Activated CD8-positive, alpha-beta memory T cell treated with anti-CD3 and anti-CD28 coated beads, Interleukin-2, amount 50 U/mL, for 24 hours (primary cell): ENCODE measurements at regions not wholly inside any gene's neighbourhood (a gene's known extent, or its start where the extent isn't known, plus 50 kb on each side); places are given as distances from the start of the nearest gene placed in this dataset.
"Not testable (repeated sequence)": the region's sequence is repeated elsewhere in the genome, so short reads cannot be mapped to it uniquely, and the experiment has no call there.

Experiments
- DNase-seq: peaks from one replicate; pipeline ENCODE4 v3.0.0-alpha.2; 2020; ENCODE audit errors: extremely low read depth

GRCh38 chr5:100379254-100379858 lies 155.8 kb upstream of the FAM174A start:
- not testable (repeated sequence) for DNase-seq

- DNase-seq, result not testable (repeated sequence)
Measured at GRCh38 chr5:100364757-100365478, 170.3 kb upstream of the FAM174A start.

- not testable (repeated sequence) for DNase-seq
Measured at GRCh38 chr5:100364343-100364742, 170.8 kb upstream of the FAM174A start.

GRCh38 chr5:100359998-100360397 lies 175.2 kb upstream of the FAM174A start:
- DNase-seq, result not testable (repeated sequence)

- not testable (repeated sequence) for DNase-seq
Measured at GRCh38 chr5:100346269-100346668, 188.9 kb upstream of the FAM174A start.

- not testable (repeated sequence) for DNase-seq
Measured at GRCh38 chr5:100341485-100341884, 193.7 kb upstream of the FAM174A start.

- no peak for DNase-seq
Measured at GRCh38 chr5:100322483-100322882, 212.7 kb upstream of the FAM174A start.

GRCh38 chr5:100319885-100320284 lies 215.3 kb upstream of the FAM174A start:
- DNase-seq, result no peak

- no peak for DNase-seq
Measured at GRCh38 chr5:100313657-100314056, 221.5 kb upstream of the FAM174A start.

- no peak for DNase-seq
Measured at GRCh38 chr5:100311806-100312205, 223.4 kb upstream of the FAM174A start.

- DNase-seq, result no peak
Measured at GRCh38 chr5:100306000-100306399, 229.2 kb upstream of the FAM174A start.

- no peak for DNase-seq
Measured at GRCh38 chr5:100303216-100303615, 232.0 kb upstream of the FAM174A start.

- DNase-seq, result no peak
Measured at GRCh38 chr5:100299261-100299660, 235.9 kb upstream of the FAM174A start.

GRCh38 chr5:100276071-100276470 lies 259.1 kb upstream of the FAM174A start:
- no peak for DNase-seq

GRCh38 chr5:100275631-100276030 lies 259.5 kb upstream of the FAM174A start:
- no peak for DNase-seq

GRCh38 chr5:100273846-100274580 lies 261.2 kb upstream of the FAM174A start:
- DNase-seq, result no peak

- DNase-seq, result no peak
Measured at GRCh38 chr5:100270023-100270771, 265.0 kb upstream of the FAM174A start.

- no peak for DNase-seq
Measured at GRCh38 chr5:100260968-100261367, 274.2 kb upstream of the FAM174A start.

- no peak for DNase-seq
Measured at GRCh38 chr5:100252944-100253343, 282.2 kb upstream of the FAM174A start.

GRCh38 chr5:100252037-100252436 lies 283.1 kb upstream of the FAM174A start:
- no peak for DNase-seq

GRCh38 chr5:100249884-100250269 lies 285.3 kb upstream of the FAM174A start:
- DNase-seq, result no peak
